ENCODE measurements at regions not wholly inside any gene's neighbourhood (a gene's known extent, or its start where the extent isn't known, plus 50 kb on each side); places are given as distances from the start of the nearest gene placed in this dataset.

DNA sequence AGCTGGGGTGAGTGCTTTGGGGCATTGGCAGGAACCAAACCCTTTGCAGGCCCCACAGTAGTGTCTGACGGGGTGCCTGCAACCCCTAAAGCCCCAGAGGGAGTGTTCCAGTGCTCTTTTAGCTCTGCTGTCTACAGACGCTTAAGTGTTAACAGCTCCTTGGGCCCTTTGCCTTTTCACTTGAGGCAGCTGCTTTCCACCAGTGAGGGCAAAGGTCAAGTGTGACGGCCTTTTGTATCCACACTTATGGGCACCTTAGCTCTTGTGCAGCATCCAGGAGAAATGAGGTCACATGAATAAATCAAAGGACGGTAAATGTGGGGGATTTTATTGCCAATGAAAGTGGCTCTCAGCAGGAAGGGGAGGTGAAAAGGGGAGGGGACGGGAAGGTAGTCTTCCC lies 241.4 kb upstream of the PCSK5 start:
- no peak overlapping the region for H3K27ac Mint-ChIP-seq
- CTCF ChIA-PET: no interaction called here
- peaks cover 2% of the 10 kb centered on the region for H3K27me3 Mint-ChIP-seq
- no peaks in the 10 kb centered on the region for H3K9me3 Mint-ChIP-seq (ENCODE audit: low read depth)
- H3K4me1 Mint-ChIP-seq: no peaks in the 10 kb centered on the region
- no peaks in the 10 kb centered on the region for H3K36me3 Mint-ChIP-seq
- DNase-seq (no peak), ATAC-seq (no peak)
- H3K4me3 Mint-ChIP-seq: no peak overlapping the region

DNA sequence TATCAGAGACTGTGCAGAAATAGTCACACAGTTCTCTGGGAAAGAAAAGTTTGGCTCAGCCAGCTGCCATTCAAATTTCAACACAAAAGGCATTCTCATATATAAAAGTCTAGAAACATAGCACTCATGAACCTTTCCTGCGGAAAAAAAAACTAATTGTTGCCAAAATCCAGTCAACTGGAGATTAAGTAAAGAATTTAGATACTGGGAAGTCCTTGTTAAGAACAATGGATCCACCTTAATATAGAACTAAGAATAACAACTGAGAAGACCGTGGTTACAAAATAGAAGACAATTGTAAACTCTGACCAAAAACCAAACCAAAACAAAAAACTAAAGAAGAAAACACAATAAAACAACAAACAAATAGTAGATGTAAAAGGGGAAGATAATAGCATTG lies 238.8 kb upstream of the PCSK5 start:
- H3K9me3 Mint-ChIP-seq (ENCODE audit: low read depth): no peaks in the 10 kb centered on the region
- no peaks in the 10 kb centered on the region for H3K36me3 Mint-ChIP-seq
- ATAC-seq (no peak), DNase-seq (no peak)
- H3K27me3 Mint-ChIP-seq: peaks cover 2% of the 10 kb centered on the region
- H3K4me3 Mint-ChIP-seq: no peak overlapping the region
- no peak overlapping the region for H3K27ac Mint-ChIP-seq
- CTCF ChIA-PET: no interaction called here
- no peaks in the 10 kb centered on the region for H3K4me1 Mint-ChIP-seq

DNA sequence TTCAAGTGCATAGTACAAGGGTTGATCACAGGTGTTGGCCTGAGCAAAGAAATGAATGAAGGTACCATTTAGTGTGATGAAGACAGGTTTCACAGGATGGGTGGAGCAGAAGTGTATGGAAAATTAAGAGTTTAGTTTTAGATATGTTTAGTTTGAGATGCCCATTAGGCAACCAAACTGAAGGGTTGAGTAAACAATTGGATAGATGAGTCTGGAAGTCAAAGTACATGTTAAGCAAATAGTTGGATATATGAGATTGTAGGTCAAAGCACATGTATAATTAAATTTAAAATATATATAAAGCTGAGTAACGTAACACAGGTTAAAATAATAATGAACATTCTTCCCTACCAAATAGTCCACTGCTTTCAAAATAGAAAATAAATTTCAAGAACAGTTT lies 237.1 kb upstream of the PCSK5 start:
- H3K4me3 Mint-ChIP-seq: no peak overlapping the region
- no peaks in the 10 kb centered on the region for H3K9me3 Mint-ChIP-seq (ENCODE audit: low read depth)
- no peak overlapping the region for H3K27ac Mint-ChIP-seq
- no peak for DNase-seq
- no peaks in the 10 kb centered on the region for H3K36me3 Mint-ChIP-seq
- CTCF ChIA-PET: no interaction called here
- no peak for ATAC-seq
- peaks cover 2% of the 10 kb centered on the region for H3K27me3 Mint-ChIP-seq
- no peaks in the 10 kb centered on the region for H3K4me1 Mint-ChIP-seq

DNA sequence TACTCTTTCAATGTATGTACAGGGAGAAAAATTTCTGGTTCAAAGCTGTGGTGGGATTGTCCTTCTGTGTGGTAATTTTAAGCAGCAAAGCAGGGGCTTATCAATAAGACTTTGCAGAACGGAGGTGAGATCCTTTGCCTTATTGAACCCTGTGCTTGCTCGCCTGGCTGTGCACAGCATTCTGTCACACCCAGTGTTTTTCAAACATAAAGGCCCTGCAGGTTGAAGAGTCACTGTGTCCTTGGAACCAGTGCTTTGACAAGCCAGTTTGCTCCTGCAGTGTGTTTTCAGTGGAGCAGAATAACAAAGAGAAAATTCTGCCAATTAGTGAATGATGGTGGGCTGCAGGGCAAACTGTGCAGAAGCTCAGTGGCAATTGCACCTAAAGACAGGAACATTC lies 236.7 kb upstream of the PCSK5 start:
- CTCF ChIA-PET: no interaction called here
- H3K9me3 Mint-ChIP-seq (ENCODE audit: low read depth): no peaks in the 10 kb centered on the region
- ATAC-seq (no peak), DNase-seq (no peak)
- H3K4me3 Mint-ChIP-seq: no peak overlapping the region
- peaks cover 2% of the 10 kb centered on the region for H3K27me3 Mint-ChIP-seq
- H3K4me1 Mint-ChIP-seq: no peaks in the 10 kb centered on the region
- no peak overlapping the region for H3K27ac Mint-ChIP-seq
- no peaks in the 10 kb centered on the region for H3K36me3 Mint-ChIP-seq

DNA sequence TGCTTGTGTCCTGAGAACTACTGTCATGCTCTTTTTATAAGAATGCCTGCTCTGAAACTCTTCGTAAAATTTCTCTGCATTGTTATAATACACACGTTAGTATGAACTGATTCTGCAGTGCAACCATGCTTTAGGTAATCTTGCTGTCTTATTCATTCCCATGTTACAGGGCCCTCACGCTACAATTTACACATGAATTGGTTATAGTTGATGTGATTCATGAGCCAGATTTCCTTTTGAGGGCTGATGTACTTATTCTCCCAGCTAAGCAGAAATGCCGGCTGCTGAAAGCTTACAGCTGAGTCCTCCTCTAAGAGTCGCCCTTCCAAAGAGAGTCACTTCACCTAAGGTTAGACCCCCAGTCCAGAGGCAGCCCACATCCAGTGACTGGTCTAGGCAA lies 233.5 kb upstream of the PCSK5 start:
- Mint-ChIP-seq H3K27ac (no peak overlapping the region), H3K36me3 (no peaks in the 10 kb centered on the region), H3K4me3 (no peak overlapping the region), H3K9me3 (ENCODE audit: low read depth) (no peaks in the 10 kb centered on the region), H3K4me1 (no peaks in the 10 kb centered on the region), H3K27me3 (no peaks in the 10 kb centered on the region)
- DNase-seq: no peak
- CTCF ChIA-PET: no interaction called here
- ATAC-seq: no peak

DNA sequence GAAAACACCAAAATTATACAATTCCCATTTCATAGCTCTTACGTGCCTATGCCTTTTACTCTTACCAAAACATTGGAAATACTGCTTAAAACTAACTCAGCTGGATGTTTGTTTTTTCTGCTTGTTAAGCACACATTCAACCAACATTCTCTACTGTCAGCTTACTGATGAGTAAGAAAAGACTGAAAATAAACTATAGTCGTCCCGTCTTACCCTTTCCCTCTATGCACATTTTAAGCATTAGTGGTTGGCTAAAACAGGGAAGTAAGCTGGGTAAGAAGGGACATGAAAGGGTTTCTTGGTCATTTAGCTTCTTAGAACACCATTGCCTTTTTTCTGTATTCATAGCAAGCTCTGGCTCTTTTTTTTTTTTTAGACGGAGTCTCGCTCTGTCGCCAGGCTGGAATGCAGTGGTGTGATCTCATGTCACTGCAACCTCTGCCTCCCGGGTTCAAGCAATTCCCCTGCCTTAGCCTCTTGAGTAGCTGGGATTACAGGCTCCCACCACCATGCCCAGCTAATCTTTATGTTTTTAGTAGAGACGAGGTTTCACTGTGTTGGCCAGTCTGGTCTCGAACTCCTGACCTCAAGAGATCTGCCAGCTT lies 232.1 kb upstream of the PCSK5 start:
- H3K27ac Mint-ChIP-seq: no peak overlapping the region
- no peaks in the 10 kb centered on the region for H3K27me3 Mint-ChIP-seq
- DNase-seq (no peak), ATAC-seq (no peak)
- no peaks in the 10 kb centered on the region for H3K9me3 Mint-ChIP-seq (ENCODE audit: low read depth)
- H3K4me3 Mint-ChIP-seq: no peak overlapping the region
- H3K4me1 Mint-ChIP-seq: no peaks in the 10 kb centered on the region
- H3K36me3 Mint-ChIP-seq: no peaks in the 10 kb centered on the region
- CTCF ChIA-PET: no interaction called here

DNA sequence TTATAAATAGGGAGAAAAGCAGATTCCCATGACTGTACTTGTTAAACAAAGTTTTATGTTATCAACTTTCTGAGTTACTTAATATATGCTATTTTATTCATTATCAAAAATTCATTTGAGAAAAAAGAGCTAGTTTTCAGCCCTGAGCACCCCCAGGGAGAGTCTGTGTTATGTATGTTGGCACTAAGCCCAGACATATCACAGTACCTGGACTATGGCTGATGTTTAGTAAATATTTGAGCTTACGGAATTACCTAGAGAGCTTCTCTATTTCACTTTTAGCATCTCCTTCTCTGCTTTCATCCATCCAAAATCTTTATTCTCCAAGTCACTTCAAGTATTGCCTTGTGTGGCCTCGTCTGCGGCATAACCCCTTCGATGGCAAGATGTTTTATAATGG lies 225.9 kb upstream of the PCSK5 start:
- Mint-ChIP-seq H3K9me3 (ENCODE audit: low read depth) (no peaks in the 10 kb centered on the region), H3K4me3 (no peak overlapping the region), H3K27me3 (no peaks in the 10 kb centered on the region), H3K27ac (no peak overlapping the region), H3K4me1 (no peaks in the 10 kb centered on the region), H3K36me3 (no peaks in the 10 kb centered on the region)
- no peak for DNase-seq
- CTCF ChIA-PET: no interaction called here
- ATAC-seq: no peak

DNA sequence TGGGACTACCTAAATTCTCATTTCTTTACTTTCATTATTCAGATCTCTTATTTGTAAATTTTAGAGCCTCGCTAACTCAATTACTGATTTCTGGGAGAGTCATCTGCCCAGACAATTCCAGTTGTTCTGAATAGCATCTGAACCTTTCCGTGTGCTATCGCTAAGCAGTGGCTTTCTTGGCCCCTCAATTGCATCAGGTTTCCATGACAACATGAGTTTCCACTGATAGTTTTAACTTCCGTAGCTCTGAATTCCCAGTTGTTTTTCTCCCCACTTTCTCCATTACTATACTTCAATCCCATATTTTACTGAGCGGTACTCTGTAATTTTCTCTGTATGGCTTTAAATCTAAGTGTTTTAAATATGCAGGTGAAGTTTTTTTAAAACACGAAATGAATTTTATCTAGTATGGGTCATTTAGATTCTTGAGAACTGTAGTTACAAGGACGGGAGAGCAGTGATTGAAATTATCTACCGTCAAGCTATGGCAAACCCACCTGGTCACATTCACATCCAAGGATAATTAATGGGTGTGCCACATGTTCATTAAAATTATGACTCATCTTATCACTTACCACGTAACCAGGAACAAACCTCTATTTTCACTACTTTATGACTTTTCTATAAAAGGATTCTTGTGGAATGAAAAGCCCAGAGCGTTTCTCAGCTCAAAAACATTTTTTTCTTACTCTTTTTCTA lies 223.5 kb upstream of the PCSK5 start:
- H3K27ac Mint-ChIP-seq: no peak overlapping the region
- H3K9me3 Mint-ChIP-seq (ENCODE audit: low read depth): no peaks in the 10 kb centered on the region
- no peaks in the 10 kb centered on the region for H3K27me3 Mint-ChIP-seq
- CTCF ChIA-PET: no interaction called here
- no peak for DNase-seq
- H3K4me1 Mint-ChIP-seq: no peaks in the 10 kb centered on the region
- ATAC-seq: no peak
- H3K4me3 Mint-ChIP-seq: no peak overlapping the region
- H3K36me3 Mint-ChIP-seq: no peaks in the 10 kb centered on the region

DNA sequence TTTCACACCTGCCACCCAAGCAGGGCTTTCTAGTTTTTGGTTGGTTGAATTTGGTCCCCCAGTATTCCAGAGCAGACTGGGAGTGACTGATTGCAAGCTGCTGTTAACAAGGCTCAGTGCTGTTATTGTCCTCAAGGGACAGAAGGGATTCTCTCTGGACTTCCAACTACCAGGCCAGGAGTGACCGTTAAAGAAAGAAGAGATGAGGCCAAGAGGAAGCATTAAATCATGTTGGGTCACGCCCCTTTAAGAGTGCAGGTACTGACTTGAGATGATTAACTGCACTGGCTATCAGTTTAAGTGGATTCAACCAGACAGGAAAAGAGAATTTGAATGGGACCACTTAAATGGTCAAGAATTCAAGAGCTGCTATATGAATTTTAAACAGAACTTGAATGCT lies 220.8 kb upstream of the PCSK5 start:
- Mint-ChIP-seq H3K9me3 (ENCODE audit: low read depth) (no peaks in the 10 kb centered on the region), H3K4me3 (no peak overlapping the region), H3K27me3 (no peaks in the 10 kb centered on the region), H3K36me3 (no peaks in the 10 kb centered on the region), H3K4me1 (no peaks in the 10 kb centered on the region), H3K27ac (no peak overlapping the region)
- CTCF ChIA-PET: no interaction called here
- no peak for ATAC-seq
- no peak for DNase-seq

DNA sequence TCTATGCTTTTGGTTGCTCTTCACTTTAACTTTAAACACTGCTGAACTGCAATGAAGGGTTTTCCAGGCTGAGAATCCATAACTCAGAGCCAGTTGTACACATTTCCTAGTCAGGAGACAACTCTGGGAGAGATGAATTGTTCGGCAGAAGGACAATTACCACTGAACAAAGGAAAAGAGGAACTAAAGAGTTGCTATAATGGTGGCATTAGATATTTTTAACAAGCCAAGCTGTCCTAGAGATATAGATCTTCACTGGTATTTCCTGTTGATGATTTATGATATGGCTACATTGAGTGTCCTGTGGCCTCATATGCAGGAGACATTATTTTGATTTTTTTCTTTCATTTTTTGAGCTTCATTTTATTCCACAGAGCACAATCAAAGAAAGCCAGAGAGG lies 219.1 kb upstream of the PCSK5 start:
- ATAC-seq (no peak), DNase-seq (no peak)
- no peaks in the 10 kb centered on the region for H3K36me3 Mint-ChIP-seq
- no peaks in the 10 kb centered on the region for H3K4me1 Mint-ChIP-seq
- no peaks in the 10 kb centered on the region for H3K9me3 Mint-ChIP-seq (ENCODE audit: low read depth)
- CTCF ChIA-PET: no interaction called here
- no peak overlapping the region for H3K4me3 Mint-ChIP-seq
- H3K27me3 Mint-ChIP-seq: no peaks in the 10 kb centered on the region
- no peak overlapping the region for H3K27ac Mint-ChIP-seq

DNA sequence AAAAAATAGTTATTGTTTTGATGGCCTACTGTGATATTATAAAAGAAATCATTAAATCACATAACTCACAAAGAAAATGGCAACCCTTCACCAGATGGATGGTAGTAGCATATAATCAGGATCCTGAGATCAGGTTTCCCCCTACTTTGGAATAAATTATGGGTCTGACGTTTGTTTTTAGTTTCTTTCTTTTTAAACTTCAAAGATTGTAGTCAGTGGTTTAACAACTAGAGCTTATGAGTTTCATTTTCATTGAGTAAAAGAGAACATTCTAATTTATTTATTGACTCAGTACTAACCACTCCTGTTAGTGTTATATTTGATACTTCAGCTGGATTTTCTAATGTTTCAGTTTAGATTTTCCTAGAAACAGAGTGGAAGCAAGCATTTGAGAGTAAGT lies 218.0 kb upstream of the PCSK5 start:
- Mint-ChIP-seq H3K4me1 (no peaks in the 10 kb centered on the region), H3K4me3 (no peak overlapping the region), H3K36me3 (no peaks in the 10 kb centered on the region), H3K27me3 (no peaks in the 10 kb centered on the region), H3K27ac (no peak overlapping the region), H3K9me3 (ENCODE audit: low read depth) (no peaks in the 10 kb centered on the region)
- ATAC-seq: no peak
- DNase-seq: no peak
- CTCF ChIA-PET: no interaction called here

DNA sequence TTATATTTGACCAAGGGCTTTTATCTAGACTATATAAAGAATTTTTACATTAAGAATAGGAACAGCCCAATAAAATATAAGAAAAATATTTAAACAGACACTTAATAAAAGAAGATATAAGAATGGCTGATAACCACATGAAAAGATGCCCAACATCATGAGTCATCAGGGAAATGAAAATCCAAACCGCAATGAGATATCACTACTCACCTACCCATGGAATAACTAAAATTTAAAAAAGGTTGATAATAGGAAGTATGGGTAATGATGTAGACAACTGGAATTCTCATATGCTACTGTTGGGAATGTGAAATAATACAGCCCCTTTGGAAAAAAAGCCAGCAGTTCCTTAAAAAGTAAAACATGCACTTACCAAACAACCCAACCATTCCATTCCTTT lies 206.9 kb upstream of the PCSK5 start:
- ATAC-seq (no peak), DNase-seq (no peak)
- Mint-ChIP-seq H3K27me3 (no peaks in the 10 kb centered on the region), H3K27ac (no peak overlapping the region), H3K9me3 (ENCODE audit: low read depth) (no peaks in the 10 kb centered on the region), H3K4me3 (no peak overlapping the region), H3K4me1 (no peaks in the 10 kb centered on the region), H3K36me3 (no peaks in the 10 kb centered on the region)
- CTCF ChIA-PET: no interaction called here

DNA sequence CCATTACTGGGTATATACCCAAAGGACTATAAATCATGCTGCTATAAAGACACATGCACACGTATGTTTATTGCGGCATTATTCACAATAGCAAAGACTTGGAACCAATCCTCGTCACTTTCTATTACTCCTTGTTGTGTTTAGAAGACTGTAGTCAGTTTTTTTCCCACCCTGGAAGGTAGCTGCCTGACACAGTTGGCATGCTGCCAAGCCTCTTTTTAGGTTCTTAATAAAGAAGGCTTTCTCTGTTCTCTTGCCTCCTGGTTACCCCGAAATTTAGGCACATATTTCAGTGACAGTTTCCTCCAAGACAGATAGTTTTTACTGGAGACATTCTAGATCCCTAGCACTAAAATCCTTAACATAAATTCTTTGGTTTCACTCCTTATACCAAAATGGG lies 205.4 kb upstream of the PCSK5 start:
- no peaks in the 10 kb centered on the region for H3K27me3 Mint-ChIP-seq
- H3K4me1 Mint-ChIP-seq: no peaks in the 10 kb centered on the region
- no peaks in the 10 kb centered on the region for H3K36me3 Mint-ChIP-seq
- no peak overlapping the region for H3K27ac Mint-ChIP-seq
- no peaks in the 10 kb centered on the region for H3K9me3 Mint-ChIP-seq (ENCODE audit: low read depth)
- DNase-seq (no peak), ATAC-seq (no peak)
- H3K4me3 Mint-ChIP-seq: no peak overlapping the region
- CTCF ChIA-PET: no interaction called here

DNA sequence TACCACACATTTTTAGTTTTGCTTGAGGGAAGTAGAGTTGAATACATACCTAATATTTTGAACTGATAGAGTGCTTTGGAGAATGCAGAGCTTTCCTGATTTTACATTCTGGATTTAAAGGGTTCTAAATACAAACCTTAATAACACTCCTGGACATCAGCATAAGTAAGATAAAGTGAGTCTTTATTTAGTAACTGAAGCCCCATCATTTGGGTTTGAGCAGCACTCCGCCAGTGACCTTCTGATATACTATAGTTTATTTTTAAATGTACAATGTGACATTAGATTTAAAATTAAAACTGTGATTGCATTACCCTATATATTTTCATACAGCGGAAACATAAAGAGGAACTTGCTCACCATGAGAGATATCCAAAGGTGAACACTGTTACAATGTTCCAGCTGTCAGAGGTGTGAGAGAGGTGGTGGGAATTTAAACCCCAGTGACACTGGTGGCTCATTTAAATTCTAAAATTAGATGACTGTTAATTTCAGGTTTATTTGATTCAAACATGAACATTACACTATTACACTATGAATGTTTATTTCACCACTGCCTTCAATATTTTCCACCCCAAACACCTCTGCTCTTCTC lies 203.0 kb upstream of the PCSK5 start:
- H3K4me3 Mint-ChIP-seq: no peak overlapping the region
- H3K36me3 Mint-ChIP-seq: no peaks in the 10 kb centered on the region
- no peak overlapping the region for H3K27ac Mint-ChIP-seq
- CTCF ChIA-PET: no interaction called here
- no peaks in the 10 kb centered on the region for H3K27me3 Mint-ChIP-seq
- ATAC-seq: no peak
- no peaks in the 10 kb centered on the region for H3K9me3 Mint-ChIP-seq (ENCODE audit: low read depth)
- DNase-seq: no peak
- no peaks in the 10 kb centered on the region for H3K4me1 Mint-ChIP-seq

All from activated CD8-positive, alpha-beta memory T cell treated with anti-CD3 and anti-CD28 coated beads, Interleukin-2, amount 10 ng/mL, durations not matched to agents 7 days and 5 days (primary cell).